OCI-LY1 (cell line): ENCODE measurements at regions not wholly inside any gene's neighbourhood (a gene's known extent, or its start where the extent isn't known, plus 50 kb on each side); places are given as distances from the start of the nearest gene placed in this dataset.

Experiments
- EZH2 ChIP-seq: fragments of 200-600 bp; sonication (generic), shearing (Covaris generic); IDR thresholded peaks from 2 replicates; pipeline ENCODE4 v1.8.0; 2017; ENCODE audit warnings: borderline replicate concordance, mixed run types, mild to moderate bottlenecking, antibody characterized with exemption, low read length, moderate library complexity, mixed read lengths
- TF ChIP-seq, protein P1 (sequence below): fragments of 200-600 bp; sonication (generic), shearing (Covaris generic); IDR thresholded peaks from 2 replicates; pipeline ENCODE4 v1.5.1; 2017; ENCODE audit warnings: mild to moderate bottlenecking, antibody characterized with exemption, low read length, moderate library complexity, mixed read lengths

- TF ChIP-seq, protein P1, sequence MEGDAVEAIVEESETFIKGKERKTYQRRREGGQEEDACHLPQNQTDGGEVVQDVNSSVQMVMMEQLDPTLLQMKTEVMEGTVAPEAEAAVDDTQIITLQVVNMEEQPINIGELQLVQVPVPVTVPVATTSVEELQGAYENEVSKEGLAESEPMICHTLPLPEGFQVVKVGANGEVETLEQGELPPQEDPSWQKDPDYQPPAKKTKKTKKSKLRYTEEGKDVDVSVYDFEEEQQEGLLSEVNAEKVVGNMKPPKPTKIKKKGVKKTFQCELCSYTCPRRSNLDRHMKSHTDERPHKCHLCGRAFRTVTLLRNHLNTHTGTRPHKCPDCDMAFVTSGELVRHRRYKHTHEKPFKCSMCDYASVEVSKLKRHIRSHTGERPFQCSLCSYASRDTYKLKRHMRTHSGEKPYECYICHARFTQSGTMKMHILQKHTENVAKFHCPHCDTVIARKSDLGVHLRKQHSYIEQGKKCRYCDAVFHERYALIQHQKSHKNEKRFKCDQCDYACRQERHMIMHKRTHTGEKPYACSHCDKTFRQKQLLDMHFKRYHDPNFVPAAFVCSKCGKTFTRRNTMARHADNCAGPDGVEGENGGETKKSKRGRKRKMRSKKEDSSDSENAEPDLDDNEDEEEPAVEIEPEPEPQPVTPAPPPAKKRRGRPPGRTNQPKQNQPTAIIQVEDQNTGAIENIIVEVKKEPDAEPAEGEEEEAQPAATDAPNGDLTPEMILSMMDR, result no peak
- TF ChIP-seq EZH2, result no peak
Measured at GRCh38 chr5:3107156-3107611, 355.7 kb upstream of the IRX2 start.
